ENCODE measurements at regions not wholly inside any gene's neighbourhood (a gene's known extent, or its start where the extent isn't known, plus 50 kb on each side); places are given as distances from the start of the nearest gene placed in this dataset.

DNA sequence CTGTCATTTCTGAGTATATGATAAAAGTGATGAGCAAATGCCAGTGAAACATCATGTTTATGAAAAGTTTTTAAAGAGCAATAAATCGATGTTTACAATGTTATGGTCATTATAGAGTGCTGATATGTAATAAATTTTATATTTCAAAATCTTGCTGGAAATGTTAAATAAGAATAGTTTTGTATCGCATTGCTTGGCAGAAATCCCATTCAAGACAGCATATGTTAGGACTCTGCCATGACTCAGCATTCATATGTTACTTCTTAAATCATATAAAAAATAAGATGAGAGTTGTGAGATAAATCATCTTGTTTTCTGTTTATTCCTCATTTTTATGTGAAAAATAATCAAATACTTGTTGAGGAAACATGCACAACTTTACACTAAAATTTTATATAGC is 949.9 kb upstream of the NRXN1 start:
- H3K27ac ChIP-seq, result no peak overlapping the region
- H3K4me1 ChIP-seq, result no peaks in the 10 kb centered on the region
- H3K4me2 ChIP-seq (ENCODE audit: low read length), result no peak overlapping the region
- H3K36me3 ChIP-seq (ENCODE audit: control insufficient read depth, insufficient read depth, low read length), result no peaks in the 10 kb centered on the region
- no peaks in the 10 kb centered on the region for H3K27me3 ChIP-seq (ENCODE audit: control insufficient read depth, insufficient read depth, low read length)
- H3K4me3 ChIP-seq (ENCODE audit: low read depth, low read length), result no peak overlapping the region
- no peak overlapping the region for H2AFZ ChIP-seq
- H3K79me2 ChIP-seq, result no peaks in the 10 kb centered on the region
- H3K9me3 ChIP-seq (ENCODE audit: control insufficient read depth, low read length), result no peaks in the 10 kb centered on the region
- TF ChIP-seq CTCF (IDR thresholded peaks at IDR 0.05), result no peak
- H3K9ac ChIP-seq, result no peak overlapping the region

GRCh38 chr2:51976623-51977022 is 944.7 kb upstream of the NRXN1 start:
- no peak overlapping the region for H3K4me2 ChIP-seq (ENCODE audit: low read length)
- H3K79me2 ChIP-seq, result no peaks in the 10 kb centered on the region
- H3K9me3 ChIP-seq (ENCODE audit: control insufficient read depth, low read length), result no peaks in the 10 kb centered on the region
- no peak overlapping the region for H2AFZ ChIP-seq
- H3K4me1 ChIP-seq, result no peaks in the 10 kb centered on the region
- no peaks in the 10 kb centered on the region for H3K27me3 ChIP-seq (ENCODE audit: control insufficient read depth, insufficient read depth, low read length)
- no peak overlapping the region for H3K4me3 ChIP-seq (ENCODE audit: low read depth, low read length)
- H3K9ac ChIP-seq, result no peak overlapping the region
- no peaks in the 10 kb centered on the region for H3K36me3 ChIP-seq (ENCODE audit: control insufficient read depth, insufficient read depth, low read length)
- no peak overlapping the region for H3K27ac ChIP-seq
- no peak for TF ChIP-seq CTCF (IDR thresholded peaks at IDR 0.05)

- H3K4me3 ChIP-seq (ENCODE audit: low read depth, low read length), result no peak overlapping the region
- no peak for TF ChIP-seq CTCF (IDR thresholded peaks at IDR 0.05)
- no peaks in the 10 kb centered on the region for H3K27me3 ChIP-seq (ENCODE audit: control insufficient read depth, insufficient read depth, low read length)
- no peaks in the 10 kb centered on the region for H3K79me2 ChIP-seq
- H2AFZ ChIP-seq, result no peak overlapping the region
- H3K9ac ChIP-seq, result no peak overlapping the region
- no peak overlapping the region for H3K4me2 ChIP-seq (ENCODE audit: low read length)
- H3K9me3 ChIP-seq (ENCODE audit: control insufficient read depth, low read length), result no peaks in the 10 kb centered on the region
- no peaks in the 10 kb centered on the region for H3K4me1 ChIP-seq
- no peak overlapping the region for H3K27ac ChIP-seq
- no peaks in the 10 kb centered on the region for H3K36me3 ChIP-seq (ENCODE audit: control insufficient read depth, insufficient read depth, low read length)
Measured at GRCh38 chr2:51971136-51971535, 939.2 kb upstream of the NRXN1 start.

- Histone ChIP-seq H3K36me3 (ENCODE audit: control insufficient read depth, insufficient read depth, low read length) (no peaks in the 10 kb centered on the region), H3K4me3 (ENCODE audit: low read depth, low read length) (no peak overlapping the region), H3K9ac (no peak overlapping the region), H3K79me2 (no peaks in the 10 kb centered on the region), H3K9me3 (ENCODE audit: control insufficient read depth, low read length) (no peaks in the 10 kb centered on the region), H3K4me1 (no peaks in the 10 kb centered on the region), H3K27me3 (ENCODE audit: control insufficient read depth, insufficient read depth, low read length) (no peaks in the 10 kb centered on the region), H3K4me2 (ENCODE audit: low read length) (no peak overlapping the region), H2AFZ (no peak overlapping the region), H3K27ac (no peak overlapping the region)
- no peak for TF ChIP-seq CTCF (IDR thresholded peaks at IDR 0.05)
Measured at GRCh38 chr2:51969347-51969746, 937.4 kb upstream of the NRXN1 start.

DNA sequence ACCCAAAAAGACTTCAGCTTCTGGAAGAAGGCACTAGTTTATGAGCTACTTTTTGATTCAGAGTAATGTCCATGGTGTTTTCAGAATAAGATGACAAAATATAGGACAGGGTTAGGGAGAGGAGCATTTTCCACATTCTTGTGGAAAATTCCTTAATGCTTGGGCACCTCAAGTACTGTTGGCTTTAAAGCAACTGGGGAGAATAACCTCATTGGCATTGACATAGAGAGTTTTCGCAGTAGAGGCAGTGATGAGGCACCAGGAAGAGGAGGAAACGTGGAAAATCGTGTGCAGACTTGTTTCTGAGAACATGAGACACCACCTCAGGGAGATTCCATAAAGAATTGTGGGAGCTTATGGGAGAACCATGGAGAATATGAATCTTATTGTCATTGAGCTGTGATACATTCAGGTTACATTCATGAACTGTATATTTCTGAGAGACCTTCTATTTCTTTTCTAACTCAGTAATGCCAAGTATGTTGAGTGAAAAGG is 929.0 kb upstream of the NRXN1 start:
- Histone ChIP-seq H3K9ac (no peak overlapping the region), H3K36me3 (ENCODE audit: control insufficient read depth, insufficient read depth, low read length) (no peaks in the 10 kb centered on the region)

More for the DNA sequence above, 929.0 kb upstream of the NRXN1 start:
- Histone ChIP-seq H3K79me2 (no peaks in the 10 kb centered on the region), H3K9me3 (ENCODE audit: control insufficient read depth, low read length) (no peaks in the 10 kb centered on the region), H3K4me2 (ENCODE audit: low read length) (no peak overlapping the region), H3K4me1 (no peaks in the 10 kb centered on the region), H3K27ac (no peak overlapping the region), H2AFZ (no peak overlapping the region), H3K27me3 (ENCODE audit: control insufficient read depth, insufficient read depth, low read length) (no peaks in the 10 kb centered on the region), H3K4me3 (ENCODE audit: low read depth, low read length) (no peak overlapping the region)
- no peak for TF ChIP-seq CTCF (IDR thresholded peaks at IDR 0.05)

Data from parathyroid adenoma (tissue), 2 donors.